WTC11 (cell line): ENCODE measurements at regions not wholly inside any gene's neighbourhood (a gene's known extent, or its start where the extent isn't known, plus 50 kb on each side); places are given as distances from the start of the nearest gene placed in this dataset.

Experiments
- ATF3 ChIP-seq: sonication (generic); formaldehyde crosslinking; conservative IDR thresholded peaks from 2 replicates; pipeline ENCODE4 v1.8.1; 2022; ENCODE audit warnings: mild to moderate bottlenecking, missing genetic modification reagents
- CBFB ChIP-seq: sonication (generic); formaldehyde crosslinking; IDR thresholded peaks from 2 replicates; pipeline ENCODE4 v1.8.1; 2022; ENCODE audit warnings: mild to moderate bottlenecking, low read depth, missing genetic modification reagents
- CREM ChIP-seq: sonication (generic); formaldehyde crosslinking; IDR thresholded peaks from 2 replicates; pipeline ENCODE4 v1.8.1; 2022; ENCODE audit warnings: mild to moderate bottlenecking, missing genetic modification reagents, moderate library complexity
- CTCF ChIP-seq: fragments of 200-600 bp; IDR thresholded peaks from 2 replicates; pipeline ENCODE4 v1.8.0; 2022; ENCODE audit warnings: antibody characterized with exemption
- E2F1 ChIP-seq: sonication (generic); formaldehyde crosslinking; IDR thresholded peaks from 2 replicates; pipeline ENCODE4 v1.8.0; 2022; ENCODE audit warnings: mild to moderate bottlenecking, missing genetic modification reagents
- ELF4 ChIP-seq: sonication (generic); formaldehyde crosslinking; IDR thresholded peaks from 2 replicates; pipeline ENCODE4 v1.8.1; 2022; ENCODE audit warnings: low read depth, mild to moderate bottlenecking, moderate library complexity, missing genetic modification reagents
- FOXJ3 ChIP-seq: sonication (generic); formaldehyde crosslinking; IDR thresholded peaks from 2 replicates; pipeline ENCODE4 v1.9.0; 2021; ENCODE audit warnings: missing genetic modification reagents, mild to moderate bottlenecking, borderline replicate concordance
- TP53 ChIP-seq: sonication (generic); formaldehyde crosslinking; IDR thresholded peaks from 2 replicates; pipeline ENCODE4 v1.8.1; 2023; ENCODE audit warnings: mild to moderate bottlenecking, missing genetic modification reagents
- ZBTB43 ChIP-seq: sonication (generic); formaldehyde crosslinking; IDR thresholded peaks from 2 replicates; pipeline ENCODE4 v1.8.1; 2023; ENCODE audit warnings: mild to moderate bottlenecking, missing genetic modification reagents

GRCh38 chr10:130935128-130935439 is 376.4 kb downstream of the TCERG1L start:
- no peak for TF ChIP-seq ZBTB43 (CRISPR knock-in tag)
- TF ChIP-seq CTCF: no peak
- no peak for TF ChIP-seq FOXJ3
- no peak for TF ChIP-seq TP53
- no peak for TF ChIP-seq CBFB (CRISPR knock-in tag)
- TF ChIP-seq ATF3: no peak
- no peak for TF ChIP-seq CREM
- no peak for TF ChIP-seq ELF4 (CRISPR knock-in tag)
- no peak for TF ChIP-seq E2F1 (CRISPR knock-in tag)
